ENCODE measurements at regions not wholly inside any gene's neighbourhood (a gene's known extent, or its start where the extent isn't known, plus 50 kb on each side); places are given as distances from the start of the nearest gene placed in this dataset.

DNA sequence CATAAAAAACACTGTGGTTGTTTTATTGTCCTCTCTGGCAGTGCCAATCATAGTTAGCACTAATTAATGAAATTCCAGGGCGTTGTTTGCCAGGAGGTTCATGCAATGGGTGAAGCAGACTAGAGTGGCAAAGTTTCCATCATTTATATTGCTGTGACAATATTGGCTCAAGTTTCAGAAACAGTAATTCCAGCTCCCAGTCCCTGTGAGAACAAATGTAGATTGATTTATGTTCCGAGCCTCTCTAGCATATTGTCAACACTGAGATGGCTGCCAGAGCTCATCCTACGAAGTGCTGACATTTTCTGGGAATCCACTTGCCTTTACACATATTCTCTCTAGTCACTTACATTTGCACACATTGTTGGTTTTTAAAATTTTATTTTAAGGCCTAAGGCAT is 440.0 kb upstream of the IGFBP7 start:
- peak; percentile 52 for DNase-seq

DNA sequence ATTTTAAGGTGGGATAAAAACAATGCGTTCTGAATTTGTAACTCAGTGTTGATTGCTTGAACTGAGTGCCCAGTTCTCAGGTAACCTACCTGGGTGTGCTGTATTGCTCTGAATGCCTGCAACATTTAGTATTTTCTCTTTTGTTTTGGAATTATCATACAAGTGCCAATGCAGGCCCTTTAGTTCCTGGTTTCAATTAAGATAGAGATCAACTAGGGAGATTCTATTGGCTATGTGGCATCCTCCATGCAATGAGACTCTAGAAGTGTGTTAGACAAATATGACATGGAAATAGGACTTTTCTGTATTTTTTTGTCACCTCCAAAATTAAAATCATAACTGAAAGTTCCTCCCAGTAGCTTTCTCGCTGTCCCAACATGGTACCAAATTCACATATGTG is 438.7 kb upstream of the IGFBP7 start:
- DNase-seq: no peak

DNA sequence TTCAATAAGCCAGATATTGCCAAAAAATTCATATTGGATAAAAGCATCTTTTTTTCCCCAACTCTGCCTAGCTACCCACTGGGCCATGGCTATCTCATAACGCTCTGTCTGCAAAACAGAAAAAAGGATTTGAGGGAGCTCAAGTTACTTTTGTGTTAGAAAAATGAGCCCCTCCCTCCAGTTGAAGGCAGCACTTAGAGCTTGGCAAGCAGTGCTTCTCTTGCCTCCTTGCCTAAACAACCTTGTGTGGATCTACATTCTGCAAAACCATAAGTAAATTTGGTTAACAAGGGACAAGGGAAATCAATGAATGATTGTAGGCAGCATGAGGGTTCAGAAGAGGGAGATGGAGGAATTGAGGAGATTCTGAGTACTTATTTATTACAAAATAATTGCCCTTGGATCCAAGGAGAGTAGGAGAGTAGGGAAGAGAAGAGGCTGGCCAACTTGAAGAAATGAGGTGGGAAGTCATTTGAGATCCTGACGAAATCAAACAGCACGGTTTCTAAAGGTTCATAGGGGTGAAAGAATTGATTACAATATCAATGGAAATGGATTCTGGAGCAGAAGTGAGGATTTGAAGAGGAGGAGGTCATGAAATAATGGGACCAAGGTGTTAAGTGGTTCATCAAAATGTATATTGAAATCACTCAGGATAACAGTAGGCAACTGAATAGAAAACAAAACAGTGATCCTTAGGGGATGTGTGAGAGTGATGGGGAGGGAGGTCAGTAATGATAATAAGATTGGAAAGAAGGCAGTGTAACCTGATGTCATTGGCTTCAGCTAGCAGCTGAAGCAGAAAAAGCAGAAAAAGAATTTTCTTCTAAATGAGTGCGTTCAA is 434.8 kb upstream of the IGFBP7 start:
- no peak for DNase-seq

DNA sequence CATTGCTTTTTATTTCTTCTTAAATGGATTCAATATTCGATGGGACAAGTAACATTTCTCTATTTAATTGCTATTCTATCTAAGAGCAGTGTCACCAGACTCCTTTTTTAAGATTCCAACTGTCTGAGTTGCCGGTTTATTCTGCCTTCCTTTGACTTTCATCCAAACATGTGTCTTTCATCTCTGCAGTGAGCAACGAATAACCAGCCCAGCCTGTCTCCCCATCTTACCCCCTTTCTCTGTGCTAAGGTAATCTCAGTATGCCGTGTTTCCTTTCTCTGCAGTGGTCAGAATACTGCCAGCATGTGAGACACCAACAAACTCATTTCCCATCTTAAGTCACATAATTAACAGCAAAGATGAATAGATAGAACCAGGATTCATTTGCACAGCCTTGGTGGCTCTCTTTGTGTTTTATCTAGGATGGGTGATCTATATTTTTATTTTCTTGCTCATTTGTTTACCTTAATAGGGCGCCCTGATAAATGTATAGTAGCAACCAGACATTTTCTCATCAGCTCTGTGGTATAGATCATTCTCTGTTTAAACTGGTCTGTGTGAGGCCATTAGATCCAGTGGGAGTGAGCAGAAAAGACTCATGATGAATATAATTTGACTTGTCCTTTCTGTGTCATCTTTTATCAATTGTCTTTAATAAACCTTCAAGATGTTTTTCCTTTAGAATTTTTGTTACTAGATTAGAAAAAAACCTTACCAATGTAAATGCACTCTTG is 394.8 kb upstream of the IGFBP7 start:
- DNase-seq: no peak

DNA sequence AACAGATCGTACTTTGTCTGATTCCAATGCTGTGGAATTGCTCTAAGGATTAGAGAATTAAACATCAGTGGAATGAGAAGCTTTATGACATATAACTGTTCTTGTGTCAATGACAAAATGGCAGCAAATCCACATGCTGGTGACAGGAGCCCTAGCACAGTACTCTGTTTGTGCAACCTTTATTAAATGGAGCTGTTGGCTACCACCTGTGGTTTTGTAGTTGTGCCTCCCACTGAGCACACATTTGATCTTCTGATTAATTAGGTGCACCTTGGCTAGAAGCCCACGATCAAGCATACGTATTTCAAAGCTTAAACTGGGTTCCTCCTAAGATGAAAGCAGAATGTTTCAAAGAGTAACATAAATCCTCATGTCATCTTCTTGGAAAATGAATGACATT is 394.0 kb upstream of the IGFBP7 start:
- DNase-seq: peak; percentile 53

DNA sequence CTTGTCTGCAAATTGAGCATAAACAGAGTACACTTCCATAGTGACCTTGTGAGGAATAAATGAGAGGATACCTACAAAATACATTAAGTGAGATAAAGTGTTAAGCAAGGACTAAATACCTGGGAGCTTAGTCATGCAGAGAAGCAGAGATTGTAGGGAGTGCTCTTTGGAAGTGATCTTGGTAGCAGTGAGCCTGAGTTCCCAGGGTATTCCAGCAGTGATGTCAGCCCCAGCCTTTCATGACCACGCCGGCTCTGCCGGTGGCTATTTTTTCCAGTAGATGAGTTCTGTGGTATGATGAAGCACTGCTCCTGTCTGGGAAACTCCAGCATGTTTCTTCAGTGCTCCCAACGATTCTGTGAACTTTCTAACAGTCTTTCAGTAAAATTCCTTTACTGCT is 391.5 kb upstream of the IGFBP7 start:
- DNase-seq: no peak

DNA sequence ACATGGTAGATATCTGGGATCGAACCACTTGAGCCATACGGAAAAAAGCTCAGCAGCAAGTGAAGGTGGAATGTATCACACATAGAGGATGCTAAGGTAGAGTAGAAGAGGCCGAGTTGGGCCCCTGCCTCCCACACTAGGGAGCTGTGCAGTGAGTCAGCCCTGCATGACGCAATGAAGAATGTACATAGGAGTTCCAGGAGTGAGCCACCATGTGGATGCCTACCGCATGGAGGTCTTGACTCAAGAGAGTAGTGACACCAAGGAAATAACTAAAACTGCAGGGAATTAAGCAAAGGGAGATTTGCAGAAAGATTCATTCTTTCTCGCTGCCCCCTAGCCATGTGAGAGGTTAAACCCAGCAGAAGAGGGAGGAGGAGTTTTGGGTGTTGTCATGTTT is 389.6 kb upstream of the IGFBP7 start:
- DNase-seq: no peak

DNA sequence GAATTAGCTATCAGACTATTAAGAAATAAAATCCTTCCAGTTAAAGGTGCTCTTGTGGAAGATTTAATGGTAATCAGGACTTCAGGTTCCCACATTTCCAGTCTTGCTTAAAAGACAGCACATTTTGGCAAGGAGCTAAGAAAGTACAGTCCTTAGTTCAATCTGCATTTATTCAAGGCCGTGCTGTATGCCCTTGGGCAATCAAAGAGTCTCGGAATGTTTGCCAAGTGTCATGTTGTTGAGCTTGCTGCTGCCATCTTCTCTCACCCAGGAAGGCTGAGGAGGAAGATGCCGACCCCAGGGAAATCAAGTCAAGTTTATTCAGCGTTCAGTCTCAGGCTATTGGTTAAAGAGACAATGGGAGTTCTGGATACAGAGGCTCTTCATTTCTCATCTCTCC is 388.1 kb upstream of the IGFBP7 start:
- no peak for DNase-seq

DNA sequence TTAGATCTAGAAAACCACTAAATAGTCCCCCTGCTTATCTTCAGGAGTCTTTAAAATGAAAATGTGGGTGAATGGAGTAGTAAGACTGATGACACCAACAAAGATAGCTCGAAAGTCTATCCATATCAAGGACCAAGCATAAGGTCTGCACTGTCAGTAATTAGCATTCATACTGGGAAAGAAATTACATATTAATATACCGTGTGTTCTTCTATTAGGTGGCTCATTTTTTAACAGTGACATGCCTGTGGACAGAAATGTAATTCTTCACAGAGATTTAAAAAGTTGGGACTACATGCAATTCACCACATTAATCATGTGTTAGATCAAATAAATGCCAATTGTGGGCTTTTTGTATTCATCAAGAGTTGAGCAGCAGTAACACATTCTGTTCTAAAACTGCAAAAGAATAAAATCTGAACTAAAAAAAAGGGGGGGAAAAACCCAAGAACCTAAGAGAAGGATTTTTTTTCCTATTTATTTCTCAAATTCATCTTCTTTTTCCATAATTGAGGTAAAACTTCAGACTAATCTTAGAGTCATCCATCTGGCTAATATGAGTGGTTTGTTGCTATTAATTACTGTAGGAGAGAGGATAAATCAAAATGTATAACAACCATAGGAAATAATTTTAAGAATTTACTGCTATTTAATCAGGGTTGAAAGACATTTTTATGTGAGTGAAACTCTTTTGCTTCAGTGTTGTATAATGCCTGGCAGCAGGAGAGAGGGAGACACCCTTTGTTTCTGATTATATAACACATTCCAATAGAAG is 386.7 kb upstream of the IGFBP7 start:
- DNase-seq: no peak

DNA sequence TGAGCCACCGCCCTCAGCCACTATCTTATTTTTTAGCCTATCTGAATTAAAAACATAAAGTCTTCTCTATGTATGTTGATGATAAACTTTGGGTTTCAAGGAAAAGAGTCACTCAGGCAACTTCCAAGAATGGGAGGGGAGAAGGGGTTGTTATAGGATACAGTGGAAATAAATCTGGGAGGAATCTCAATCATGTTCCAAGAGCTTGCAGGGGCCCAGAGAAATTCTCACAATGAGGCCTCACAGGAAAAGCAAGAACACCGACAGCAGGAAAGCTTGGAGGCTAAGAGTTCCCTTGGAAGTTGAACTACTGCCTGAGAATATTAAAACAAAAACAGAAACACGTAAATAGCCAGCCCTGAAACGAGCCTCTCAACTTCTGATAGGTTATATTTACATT is 384.6 kb upstream of the IGFBP7 start:
- DNase-seq: no peak

DNA sequence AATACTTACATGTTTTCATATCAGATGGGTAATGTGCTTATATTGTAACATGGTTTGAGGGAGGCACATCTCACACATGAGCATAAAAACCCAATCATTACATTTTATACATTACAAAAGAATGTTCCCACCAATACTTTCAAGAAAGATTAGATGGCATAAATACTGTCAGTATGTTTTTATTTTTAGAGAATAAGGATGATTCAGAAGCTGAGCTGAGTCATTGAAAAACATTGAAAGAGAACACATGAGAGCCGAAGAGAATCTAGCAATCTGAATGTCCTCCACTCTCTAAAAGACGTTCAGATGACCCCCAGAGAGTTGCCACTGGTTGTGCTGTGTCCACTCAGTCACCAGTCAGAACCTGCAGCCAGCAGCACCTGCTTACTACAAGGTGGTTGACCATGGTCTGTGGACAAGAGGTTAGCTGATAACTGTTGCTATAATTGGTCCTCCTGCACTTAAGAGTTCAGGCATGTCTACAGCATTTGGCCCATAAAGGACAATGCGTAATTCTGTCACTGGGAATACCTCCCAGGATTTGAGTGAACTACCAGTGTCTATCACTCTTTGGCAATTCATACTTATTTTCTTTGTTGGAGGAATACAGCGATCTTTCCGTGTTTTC is 382.2 kb upstream of the IGFBP7 start:
- no peak for DNase-seq

DNA sequence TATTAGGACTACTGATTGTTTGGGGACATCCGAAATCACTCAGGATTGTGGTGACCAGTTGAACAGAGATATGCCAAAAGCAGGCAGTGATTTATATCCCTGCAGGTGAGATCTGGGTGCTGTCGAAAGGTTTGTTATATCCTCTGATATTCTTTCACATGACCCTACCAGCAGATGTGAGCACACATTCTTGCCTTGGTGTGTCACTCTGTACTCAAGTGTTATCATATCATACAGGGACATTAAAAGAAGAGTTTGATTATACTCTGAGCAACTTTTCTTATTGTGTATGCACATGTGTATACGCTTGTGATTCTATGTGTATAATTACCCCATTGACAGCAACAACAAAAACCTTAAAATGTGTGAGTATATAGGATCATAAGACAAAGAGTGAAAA is 381.2 kb upstream of the IGFBP7 start:
- DNase-seq: no peak

DNA sequence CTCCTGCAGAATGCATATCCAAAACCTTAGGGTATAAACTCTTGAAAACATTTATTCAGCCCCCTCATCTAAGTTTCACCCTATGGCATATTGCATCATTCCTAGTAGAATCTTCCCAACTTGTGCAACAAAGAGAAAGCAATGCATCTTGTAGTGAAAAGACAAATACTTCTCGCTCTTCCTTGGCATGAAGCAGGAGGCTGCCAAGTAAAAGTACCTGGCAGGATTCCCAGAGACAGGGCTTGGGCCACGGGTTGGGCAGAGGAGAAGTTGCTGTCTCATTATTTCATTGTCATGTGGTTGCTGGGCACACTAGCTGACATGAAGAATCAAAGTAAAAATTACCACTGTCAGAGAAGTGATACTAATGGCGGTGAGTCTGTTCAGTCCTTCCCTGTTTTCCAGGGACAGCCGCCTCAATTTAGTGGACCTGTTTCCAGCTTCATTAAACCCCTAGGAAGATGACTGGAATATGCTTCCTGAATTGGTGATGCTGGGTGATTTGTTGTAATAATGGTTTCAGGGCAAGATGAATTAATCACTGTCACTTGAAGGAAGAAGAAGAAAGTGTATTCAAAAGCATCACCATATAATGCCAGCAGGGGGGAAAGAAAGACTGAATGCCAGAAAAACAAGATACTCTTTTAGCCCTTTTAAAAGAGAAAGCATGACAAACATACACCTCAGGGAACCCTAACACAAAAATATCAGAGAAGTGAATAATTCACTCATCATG is 380.5 kb upstream of the IGFBP7 start:
- no peak for DNase-seq

DNA sequence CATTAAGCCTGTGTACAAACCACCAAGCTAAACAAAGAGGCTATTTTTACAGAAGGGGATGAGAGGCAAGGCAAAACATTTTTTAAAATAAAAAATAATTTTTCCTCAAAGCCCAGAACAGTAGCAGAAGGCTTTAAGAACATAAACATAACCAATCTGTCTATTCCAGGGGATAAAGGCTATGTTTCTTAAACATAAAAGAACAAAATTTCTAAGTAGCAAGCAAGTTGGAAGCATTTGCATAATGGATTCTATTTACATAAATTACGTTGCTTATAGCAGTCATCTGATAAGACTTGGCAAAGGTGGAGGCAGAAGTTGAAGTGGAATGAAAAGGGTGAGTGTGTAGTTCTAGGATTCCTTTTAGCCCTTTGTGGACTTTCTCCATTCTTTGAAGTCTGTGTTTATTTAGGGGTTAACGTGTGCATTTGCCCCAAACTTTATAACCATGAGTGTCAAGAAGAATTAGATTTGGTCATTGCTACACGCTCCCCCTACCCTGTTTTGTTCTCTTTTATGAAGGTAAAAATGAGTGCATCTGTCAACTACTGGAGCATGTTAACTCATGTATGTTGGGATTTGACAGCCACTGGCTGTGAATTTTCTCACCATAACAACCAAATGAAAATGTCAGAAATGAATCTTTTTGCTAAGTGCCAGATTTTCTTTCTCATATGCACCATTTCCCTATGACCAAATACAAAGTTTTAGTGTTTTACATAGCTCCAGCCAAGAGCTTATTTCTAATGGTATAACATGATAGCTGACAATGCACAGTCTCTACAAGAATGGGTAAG is 378.4 kb upstream of the IGFBP7 start:
- DNase-seq: no peak

DNA sequence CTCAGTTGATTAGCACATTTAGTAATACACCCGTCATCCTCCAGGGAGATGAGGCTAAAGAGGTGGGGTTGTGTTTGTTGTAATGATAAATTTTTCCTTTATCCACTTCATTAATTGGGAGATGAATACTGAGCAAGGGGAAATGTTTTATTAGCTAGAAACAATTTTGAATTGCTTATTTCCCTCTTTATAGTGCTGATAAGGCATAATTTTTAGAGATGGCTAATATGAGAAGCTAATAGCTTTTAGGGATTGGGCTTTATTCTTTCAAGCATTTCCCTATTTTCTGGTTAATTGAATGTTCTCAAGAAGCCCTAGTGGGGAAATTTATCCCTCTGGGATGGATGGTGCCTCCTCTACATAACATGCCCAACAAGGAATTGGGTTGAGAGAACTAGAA is 365.2 kb upstream of the IGFBP7 start:
- DNase-seq: no peak

DNA sequence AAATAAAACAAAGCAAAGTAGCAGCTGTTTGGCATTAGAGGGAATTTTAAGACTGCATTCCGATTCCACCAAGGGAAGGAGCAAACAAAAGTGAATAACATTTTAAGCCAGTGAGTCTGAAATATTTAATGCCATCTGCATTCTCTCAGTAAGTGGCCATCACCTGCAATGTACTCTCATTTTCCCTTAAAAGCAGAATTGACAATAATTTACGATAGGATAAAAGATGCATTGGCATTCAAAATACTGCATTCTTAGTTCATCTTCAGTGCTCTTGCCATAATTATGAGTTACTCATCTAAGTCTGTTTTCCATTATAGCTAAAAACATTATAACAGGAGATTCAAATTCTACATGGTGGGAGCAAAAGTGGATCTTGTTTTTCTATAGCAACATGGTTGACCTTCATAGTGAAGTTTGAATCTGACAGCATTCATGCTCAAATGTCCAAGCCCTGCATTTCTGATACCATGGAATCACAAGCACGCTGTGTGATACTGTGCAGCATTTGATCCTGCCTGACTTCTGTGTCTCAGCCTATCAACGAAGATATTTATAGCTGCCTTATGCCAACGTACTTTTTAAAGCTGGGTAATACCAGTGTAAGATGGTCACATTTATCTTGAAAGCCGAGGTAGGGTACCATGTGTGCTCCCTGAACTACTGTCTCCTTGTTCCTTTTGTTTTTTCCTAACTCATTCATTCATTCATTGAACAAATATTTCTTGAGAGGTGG is 355.3 kb upstream of the IGFBP7 start:
- no peak for DNase-seq

DNA sequence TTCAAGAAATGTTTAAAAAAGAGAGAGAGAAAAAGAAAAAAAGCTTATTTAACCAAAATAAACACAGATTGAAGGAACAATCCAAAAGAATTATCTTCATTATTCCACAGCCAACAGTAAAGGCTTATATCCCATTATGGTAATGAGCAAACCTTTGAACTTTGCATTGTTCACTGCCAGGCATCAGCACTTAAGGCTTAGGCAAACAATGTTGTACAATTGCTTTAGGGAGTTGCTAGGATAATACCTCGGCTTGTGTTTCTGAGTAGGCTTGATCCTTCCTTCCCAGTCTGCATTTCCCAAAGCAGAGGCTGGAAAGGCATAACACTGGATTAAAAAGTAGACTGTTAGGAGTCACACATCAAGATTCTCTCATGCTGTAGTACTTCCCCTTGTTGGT is 352.7 kb upstream of the IGFBP7 start:
- DNase-seq: peak; percentile 3

DNA sequence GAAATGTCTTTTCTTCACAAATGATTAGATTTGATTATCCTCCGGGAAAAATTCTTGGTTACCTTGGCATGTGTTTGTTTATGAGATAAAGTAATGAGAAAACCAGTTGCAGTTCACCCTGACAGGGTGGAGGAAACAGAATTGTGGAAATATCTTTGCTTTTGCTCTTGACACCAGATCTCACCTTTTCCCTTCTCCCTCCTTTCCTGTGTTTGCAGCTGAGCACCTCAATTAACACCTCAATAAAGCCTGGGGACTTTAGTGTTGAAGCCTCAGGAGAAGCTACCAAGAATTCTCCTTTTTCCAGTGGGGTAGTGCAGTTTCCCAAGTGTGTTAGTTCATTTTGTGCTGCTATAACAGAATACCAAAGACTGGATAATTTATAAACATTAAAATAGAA is 350.8 kb upstream of the IGFBP7 start:
- no peak for DNase-seq

DNA sequence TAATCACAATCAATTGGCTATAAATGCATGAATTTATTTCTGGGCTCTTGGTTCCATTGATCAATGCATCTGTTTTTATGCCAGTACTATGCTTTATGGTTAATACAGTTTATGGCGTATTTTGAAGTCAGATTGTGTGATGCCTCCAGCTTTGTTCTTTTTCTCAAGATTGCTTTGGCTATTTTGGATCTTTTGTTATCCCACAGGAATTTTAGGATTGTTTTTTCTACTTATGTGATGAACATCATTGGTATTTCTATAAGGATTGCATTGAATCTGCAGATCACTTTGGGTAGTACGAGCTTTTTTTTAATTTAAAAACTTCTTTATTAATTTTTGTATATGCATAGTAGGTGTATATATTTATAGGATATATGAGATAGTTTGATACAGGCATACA is 338.7 kb upstream of the IGFBP7 start:
- DNase-seq: no peak

DNA sequence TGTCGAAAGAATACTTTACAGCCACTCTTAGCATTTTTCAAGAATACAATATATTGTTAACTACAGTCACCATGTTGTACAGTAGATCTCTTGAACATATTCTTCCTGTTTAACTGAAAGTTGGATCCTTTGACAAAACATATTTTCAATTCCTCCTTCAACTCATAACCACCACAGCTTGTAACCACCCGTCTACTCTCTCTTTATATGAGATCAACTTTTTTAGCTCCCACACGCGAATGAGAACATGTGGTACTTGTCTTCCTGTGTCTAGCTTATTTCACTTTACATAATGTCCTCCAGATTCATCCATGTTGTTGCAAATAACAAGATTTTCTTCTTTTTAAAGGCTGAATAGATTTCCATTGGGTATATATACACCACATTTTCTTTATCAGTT is 338.3 kb upstream of the IGFBP7 start:
- no peak for DNase-seq

DNA sequence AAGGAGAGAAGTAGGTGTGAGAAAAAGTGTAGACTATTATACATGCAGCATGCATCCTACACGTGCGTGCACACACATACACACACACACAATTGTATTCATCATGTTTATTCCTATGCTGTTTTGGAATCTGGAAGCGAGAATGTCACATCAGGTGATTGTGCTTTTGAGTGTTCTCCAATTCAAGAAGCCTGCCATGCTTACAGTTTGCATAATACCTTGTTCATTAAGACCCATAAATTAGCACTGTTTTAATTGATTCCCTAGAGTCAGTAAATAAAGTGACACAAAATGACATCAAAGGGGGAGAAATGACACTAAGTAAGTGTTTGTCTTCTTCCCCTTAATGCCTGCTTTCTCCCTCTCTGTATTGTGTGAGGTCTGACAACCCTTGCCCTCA is 336.1 kb upstream of the IGFBP7 start:
- DNase-seq: no peak
